ENCODE measurements at regions not wholly inside any gene's neighbourhood (a gene's known extent, or its start where the extent isn't known, plus 50 kb on each side); places are given as distances from the start of the nearest gene placed in this dataset.
A peak's percentile ranks its signal among the peaks of the same experiment; 100 is the strongest.

DNA sequence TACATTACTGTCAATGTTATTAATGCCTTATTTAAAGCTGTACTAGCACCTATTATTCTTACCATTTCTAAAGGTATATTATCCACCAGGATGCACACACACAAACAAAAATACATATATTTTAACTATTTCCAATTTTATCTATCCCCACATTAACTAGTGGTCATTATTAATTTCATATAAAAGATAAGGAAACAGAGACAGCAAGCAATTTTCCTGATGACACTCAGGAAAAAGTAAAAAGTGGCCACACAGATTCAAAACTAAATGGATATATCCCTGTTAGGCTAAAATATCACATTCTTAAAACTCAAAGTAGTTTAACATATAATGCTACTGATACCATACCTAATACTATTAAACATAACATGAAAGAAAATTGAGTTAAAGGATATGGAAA is 534.1 kb downstream of the KCNT2 start:
- no peaks in the 10 kb centered on the region for H3K36me3 ChIP-seq (ENCODE audit: control insufficient read depth in 2 of 3, insufficient read depth in 3 of 3, low read length in 3 of 3)
- no peak overlapping the region for H3K27ac ChIP-seq (ENCODE audit: low read depth in 2 of 2, low read length in 2 of 2)
- no peak overlapping the region for H3K9ac ChIP-seq (ENCODE audit: low read length in 3 of 3)
- no peaks in the 10 kb centered on the region for H3K9me3 ChIP-seq (ENCODE audit: control insufficient read depth in 2 of 3, insufficient read depth in 1 of 3, low read length in 3 of 3)
- TF ChIP-seq, protein P1, sequence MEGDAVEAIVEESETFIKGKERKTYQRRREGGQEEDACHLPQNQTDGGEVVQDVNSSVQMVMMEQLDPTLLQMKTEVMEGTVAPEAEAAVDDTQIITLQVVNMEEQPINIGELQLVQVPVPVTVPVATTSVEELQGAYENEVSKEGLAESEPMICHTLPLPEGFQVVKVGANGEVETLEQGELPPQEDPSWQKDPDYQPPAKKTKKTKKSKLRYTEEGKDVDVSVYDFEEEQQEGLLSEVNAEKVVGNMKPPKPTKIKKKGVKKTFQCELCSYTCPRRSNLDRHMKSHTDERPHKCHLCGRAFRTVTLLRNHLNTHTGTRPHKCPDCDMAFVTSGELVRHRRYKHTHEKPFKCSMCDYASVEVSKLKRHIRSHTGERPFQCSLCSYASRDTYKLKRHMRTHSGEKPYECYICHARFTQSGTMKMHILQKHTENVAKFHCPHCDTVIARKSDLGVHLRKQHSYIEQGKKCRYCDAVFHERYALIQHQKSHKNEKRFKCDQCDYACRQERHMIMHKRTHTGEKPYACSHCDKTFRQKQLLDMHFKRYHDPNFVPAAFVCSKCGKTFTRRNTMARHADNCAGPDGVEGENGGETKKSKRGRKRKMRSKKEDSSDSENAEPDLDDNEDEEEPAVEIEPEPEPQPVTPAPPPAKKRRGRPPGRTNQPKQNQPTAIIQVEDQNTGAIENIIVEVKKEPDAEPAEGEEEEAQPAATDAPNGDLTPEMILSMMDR (IDR thresholded peaks at IDR 0.05; ENCODE audit: borderline replicate concordance, extremely low read depth, insufficient read depth): no peak
- no peak overlapping the region for H3K4me3 ChIP-seq (ENCODE audit: low read length in 3 of 3)
- H3K27me3 ChIP-seq (ENCODE audit: control insufficient read depth, insufficient read depth, low read length): no peaks in the 10 kb centered on the region
- H3K4me1 ChIP-seq (ENCODE audit: control insufficient read depth in 2 of 3, insufficient read depth in 2 of 3, low read depth in 1 of 3, low read length in 3 of 3): no peaks in the 10 kb centered on the region
- DNase-seq (no peak), FAIRE-seq (no peak)
- intact Hi-C loops (cut with DNase I): no loop called here

DNA sequence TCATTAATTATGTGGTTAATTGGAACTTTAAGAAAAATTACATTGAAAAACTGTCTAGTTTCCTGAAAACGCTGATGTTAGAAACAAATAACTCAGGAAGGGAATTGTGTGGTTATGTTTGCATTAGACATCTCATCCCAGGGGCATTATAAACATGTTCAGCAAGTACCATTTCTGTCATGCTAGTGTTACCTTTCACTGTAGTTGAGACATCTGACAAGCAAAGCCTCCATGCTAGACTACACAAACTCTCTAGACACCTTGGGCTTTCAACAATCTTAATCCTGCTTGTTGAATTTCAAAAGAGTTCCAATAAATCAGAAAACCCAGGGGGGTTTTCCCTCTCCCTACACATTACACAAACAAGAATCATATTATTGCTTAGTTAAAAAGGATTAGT is 536.8 kb downstream of the KCNT2 start:
- DNase-seq (peak in 1 of 5 donors; percentile 1), FAIRE-seq (no peak)
- Histone ChIP-seq H3K27me3 (ENCODE audit: control insufficient read depth, insufficient read depth, low read length) (no peaks in the 10 kb centered on the region), H3K9ac (ENCODE audit: low read length in 3 of 3) (no peak overlapping the region), H3K27ac (ENCODE audit: low read depth in 2 of 2, low read length in 2 of 2) (no peak overlapping the region), H3K9me3 (ENCODE audit: control insufficient read depth in 2 of 3, insufficient read depth in 1 of 3, low read length in 3 of 3) (no peaks in the 10 kb centered on the region), H3K4me1 (ENCODE audit: control insufficient read depth in 2 of 3, insufficient read depth in 2 of 3, low read depth in 1 of 3, low read length in 3 of 3) (no peaks in the 10 kb centered on the region), H3K4me3 (ENCODE audit: low read length in 3 of 3) (no peak overlapping the region), H3K36me3 (ENCODE audit: control insufficient read depth in 2 of 3, insufficient read depth in 3 of 3, low read length in 3 of 3) (no peaks in the 10 kb centered on the region)
- intact Hi-C loops (cut with DNase I): no loop called here
- TF ChIP-seq, protein P1 (IDR thresholded peaks at IDR 0.05; ENCODE audit: borderline replicate concordance, extremely low read depth, insufficient read depth): no peak

DNA sequence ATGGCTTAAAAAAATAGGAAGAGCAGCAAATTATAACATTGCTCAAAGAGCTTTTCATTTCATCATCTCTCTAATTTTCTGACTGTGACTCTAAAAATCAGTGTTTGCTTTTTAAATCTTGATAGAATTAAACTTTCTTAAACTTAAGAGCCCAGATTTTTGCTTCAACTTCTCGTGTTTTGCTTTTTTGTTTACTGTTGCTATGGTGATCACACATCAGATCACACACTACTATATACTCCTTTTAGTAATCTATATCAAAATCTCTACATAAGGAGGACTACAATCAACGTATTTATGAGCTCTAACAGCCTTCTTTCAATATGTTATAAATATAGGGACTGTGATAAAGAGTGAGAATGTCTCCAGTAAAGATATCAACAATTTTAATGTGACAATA is 537.3 kb downstream of the KCNT2 start:
- TF ChIP-seq, protein P1 (IDR thresholded peaks at IDR 0.05; ENCODE audit: borderline replicate concordance, extremely low read depth, insufficient read depth): no peak
- Histone ChIP-seq H3K36me3 (ENCODE audit: control insufficient read depth in 2 of 3, insufficient read depth in 3 of 3, low read length in 3 of 3) (no peaks in the 10 kb centered on the region), H3K27ac (ENCODE audit: low read depth in 2 of 2, low read length in 2 of 2) (no peak overlapping the region), H3K9me3 (ENCODE audit: control insufficient read depth in 2 of 3, insufficient read depth in 1 of 3, low read length in 3 of 3) (no peaks in the 10 kb centered on the region), H3K4me1 (ENCODE audit: control insufficient read depth in 2 of 3, insufficient read depth in 2 of 3, low read depth in 1 of 3, low read length in 3 of 3) (no peaks in the 10 kb centered on the region), H3K9ac (ENCODE audit: low read length in 3 of 3) (no peak overlapping the region), H3K27me3 (ENCODE audit: control insufficient read depth, insufficient read depth, low read length) (no peaks in the 10 kb centered on the region), H3K4me3 (ENCODE audit: low read length in 3 of 3) (no peak overlapping the region)
- FAIRE-seq (no peak), DNase-seq (no peak)
- intact Hi-C loops (cut with DNase I): no loop called here

DNA sequence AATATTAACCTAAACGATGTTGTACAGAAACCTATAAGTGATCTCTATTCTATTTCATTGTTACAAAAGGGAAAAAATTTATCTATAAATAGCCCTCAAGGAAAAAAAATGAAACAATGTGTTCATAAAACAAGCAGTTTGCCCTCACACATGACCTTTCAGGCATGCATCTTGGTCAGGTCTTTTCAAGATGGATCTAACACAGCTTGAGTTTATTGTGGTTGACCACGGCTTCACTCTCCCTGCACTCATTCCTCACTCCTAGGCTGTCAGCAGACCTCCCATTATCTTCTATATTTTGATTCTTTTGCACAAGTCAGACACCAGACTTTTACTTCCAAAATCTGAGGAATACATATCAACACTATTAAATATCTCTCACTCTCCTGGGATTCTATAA is 544.3 kb downstream of the KCNT2 start:
- no peak for FAIRE-seq

More for the DNA sequence above, 544.3 kb downstream of the KCNT2 start:
- Histone ChIP-seq H3K4me1 (ENCODE audit: control insufficient read depth in 2 of 3, insufficient read depth in 2 of 3, low read depth in 1 of 3, low read length in 3 of 3) (no peaks in the 10 kb centered on the region), H3K4me3 (ENCODE audit: low read length in 3 of 3) (no peak overlapping the region), H3K27ac (ENCODE audit: low read depth in 2 of 2, low read length in 2 of 2) (no peak overlapping the region), H3K36me3 (ENCODE audit: control insufficient read depth in 2 of 3, insufficient read depth in 3 of 3, low read length in 3 of 3) (no peaks in the 10 kb centered on the region), H3K9ac (ENCODE audit: low read length in 3 of 3) (no peak overlapping the region), H3K9me3 (ENCODE audit: control insufficient read depth in 2 of 3, insufficient read depth in 1 of 3, low read length in 3 of 3) (no peaks in the 10 kb centered on the region), H3K27me3 (ENCODE audit: control insufficient read depth, insufficient read depth, low read length) (no peaks in the 10 kb centered on the region)
- intact Hi-C loops (cut with DNase I): no loop called here
- DNase-seq: no peak
- TF ChIP-seq, protein P1 (IDR thresholded peaks at IDR 0.05; ENCODE audit: borderline replicate concordance, extremely low read depth, insufficient read depth): no peak

Measured in kidney (tissue), 13 donors.